Mesenchymal stem cell (in vitro differentiated cells and primary cell): ENCODE measurements at regions not wholly inside any gene's neighbourhood (a gene's known extent, or its start where the extent isn't known, plus 50 kb on each side); places are given as distances from the start of the nearest gene placed in this dataset.

Experiments used
- DNase-seq: peaks from one replicate; pipeline ENCODE4 v3.0.0-alpha.2; 2013
- H2AFZ ChIP-seq: one replicate; pipeline ENCODE4 v1.6.1; 2013; ENCODE audit warnings: low read depth, mild to moderate bottlenecking, control low read depth, inconsistent platforms, low read length, moderate library complexity
- H2AK5ac ChIP-seq: 2 replicates; pipeline ENCODE4 v1.6.1; 2013; ENCODE audit warnings: low read length, moderate library complexity, mild to moderate bottlenecking, inconsistent platforms; ENCODE audit not compliant: severe bottlenecking
- H2BK120ac ChIP-seq: one replicate; pipeline ENCODE4 v1.6.1; 2013; ENCODE audit warnings: low read depth, mild to moderate bottlenecking, inconsistent platforms, low read length, moderate library complexity
- H2BK12ac ChIP-seq, 2 experiments: one replicate each; pipeline ENCODE4 v1.6.1; 2013; ENCODE audit warnings: inconsistent platforms in 2 of 2, low read length in 2 of 2, mild to moderate bottlenecking in 2 of 2, moderate library complexity in 2 of 2, control low read depth in 1 of 2
- H2BK15ac ChIP-seq: one replicate; pipeline ENCODE4 v1.6.1; 2013; ENCODE audit warnings: mild to moderate bottlenecking, low read depth, inconsistent platforms; ENCODE audit not compliant: poor library complexity, severe bottlenecking
- H2BK5ac ChIP-seq: 2 replicates; pipeline ENCODE4 v1.6.1; 2013; ENCODE audit warnings: low read depth, mild to moderate bottlenecking, low read length, control low read depth, inconsistent platforms; ENCODE audit not compliant: poor library complexity, severe bottlenecking
- H3K14ac ChIP-seq, 2 experiments: one replicate each; pipeline ENCODE4 v1.6.1; 2013; ENCODE audit warnings: inconsistent platforms in 2 of 2, low read length in 2 of 2, control low read depth in 1 of 2, mild to moderate bottlenecking in 1 of 2, moderate library complexity in 1 of 2
- H3K18ac ChIP-seq, 2 experiments: one replicate each; pipeline ENCODE4 v1.6.1; 2013; ENCODE audit warnings: inconsistent platforms in 2 of 2, low read length in 2 of 2, control low read depth in 1 of 2, low read depth in 1 of 2, mild to moderate bottlenecking in 1 of 2
- H3K23ac ChIP-seq, 2 experiments: one replicate each; pipeline ENCODE4 v1.6.1; 2013; ENCODE audit warnings: inconsistent platforms in 2 of 2, low read length in 2 of 2, mild to moderate bottlenecking in 2 of 2, moderate library complexity in 2 of 2, control low read depth in 1 of 2
- H3K27ac ChIP-seq: 2 replicates; pipeline ENCODE4 v1.5.1; 2013; ENCODE audit warnings: mild to moderate bottlenecking, moderate library complexity, low read length, control low read depth, inconsistent platforms; ENCODE audit not compliant: poor library complexity, severe bottlenecking
- H3K27me3 ChIP-seq, 2 experiments: 2 replicates each; pipeline versions ENCODE4 v1.6.1 to v1.7.0; 2013; ENCODE audit warnings: low read length in 2 of 2, mild to moderate bottlenecking in 2 of 2, moderate library complexity in 2 of 2, control low read depth in 1 of 2, inconsistent platforms in 1 of 2; ENCODE audit not compliant: control insufficient read depth in 1 of 2, insufficient read depth in 1 of 2
- H3K36me3 ChIP-seq, 2 experiments: 2 replicates each; pipeline versions ENCODE4 v1.6.1 to v1.7.0; 2013; ENCODE audit warnings: low read length in 2 of 2, control low read depth in 1 of 2, inconsistent platforms in 1 of 2, low read depth in 1 of 2, mild to moderate bottlenecking in 1 of 2; ENCODE audit not compliant: insufficient read depth in 2 of 2, control insufficient read depth in 1 of 2
- H3K4ac ChIP-seq, 2 experiments: one replicate each; pipeline ENCODE4 v1.6.1; 2013; ENCODE audit warnings: inconsistent platforms in 2 of 2, low read length in 2 of 2, mild to moderate bottlenecking in 2 of 2, moderate library complexity in 2 of 2, control low read depth in 1 of 2, low read depth in 1 of 2
- H3K4me1 ChIP-seq: 2 replicates; pipeline ENCODE4 v1.6.1; 2013; ENCODE audit warnings: low read depth, low read length, control low read depth; ENCODE audit not compliant: control insufficient read depth, insufficient read depth
- H3K4me2 ChIP-seq: 2 replicates; pipeline ENCODE4 v1.6.1; 2013; ENCODE audit warnings: low read length, mild to moderate bottlenecking, inconsistent platforms; ENCODE audit not compliant: poor library complexity, severe bottlenecking
- H3K4me3 ChIP-seq, 2 experiments: 2 replicates each; pipeline versions ENCODE4 v1.5.1 to v1.7.0; 2013; ENCODE audit warnings: low read length in 2 of 2, mild to moderate bottlenecking in 2 of 2, control low read depth in 1 of 2, low read depth in 1 of 2; ENCODE audit not compliant: insufficient read depth in 1 of 2
- H3K79me1 ChIP-seq: replicated peaks from 2 replicates; pipeline ENCODE4 v1.6.1; 2013; ENCODE audit warnings: mild to moderate bottlenecking, control low read depth, low read length, inconsistent platforms; ENCODE audit not compliant: poor library complexity, severe bottlenecking
- H3K9ac ChIP-seq: 2 replicates; pipeline ENCODE4 v1.7.0; 2013; ENCODE audit warnings: mild to moderate bottlenecking, low read length, moderate library complexity
- H3K9me3 ChIP-seq: 2 replicates; pipeline ENCODE4 v1.7.0; 2013; ENCODE audit warnings: mild to moderate bottlenecking, low read length; ENCODE audit not compliant: control insufficient read depth
- H4K8ac ChIP-seq: one replicate; pipeline ENCODE4 v1.6.1; 2013; ENCODE audit warnings: inconsistent platforms, mild to moderate bottlenecking, low read length, moderate library complexity
- H4K91ac ChIP-seq: one replicate; pipeline ENCODE4 v1.6.1; 2013; ENCODE audit warnings: mild to moderate bottlenecking, low read length, inconsistent platforms
- WGBS: methylation state at CpG from one replicate; pipeline ENCODE4 v1.1.7; 2013; ENCODE audit warnings: mixed read lengths; 5-methylcytosine and 5-hydroxymethylcytosine counted together

DNA sequence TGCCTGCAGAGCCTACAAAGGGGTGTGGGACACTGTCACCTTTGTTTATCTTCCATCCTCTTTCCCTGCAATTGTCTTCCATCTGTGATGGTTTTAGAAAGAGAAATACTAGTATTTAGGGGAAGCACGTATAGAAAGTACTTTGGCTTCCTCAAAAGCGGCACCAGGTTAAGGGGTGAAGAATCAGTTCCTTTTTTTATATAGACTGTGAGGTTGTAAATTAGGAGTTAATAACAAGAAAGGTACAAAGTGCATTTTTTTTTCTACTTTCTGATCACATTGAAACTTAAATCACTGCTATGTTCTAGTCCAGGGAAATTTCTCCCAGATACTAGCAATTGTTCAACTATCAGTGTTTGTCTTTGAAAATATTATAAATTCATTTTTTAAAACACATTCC, 219.3 kb downstream of the CEMIP2 start:
- no peak overlapping the region for H2BK12ac ChIP-seq
- WGBS, result 77% methylated on average over 2 of the region's 2 CpGs
- no peak overlapping the region for H3K14ac ChIP-seq
- H3K9me3 ChIP-seq, result no peaks in the 10 kb centered on the region
- no peak overlapping the region for H4K91ac ChIP-seq
- no peak overlapping the region for H3K18ac ChIP-seq
- H3K9ac ChIP-seq, result no peak overlapping the region
- H3K4me2 ChIP-seq, result no peak overlapping the region
- H3K36me3 ChIP-seq, result no peaks in the 10 kb centered on the region
- no peak overlapping the region for H3K4me3 ChIP-seq
- DNase-seq, result no peak
- H4K8ac ChIP-seq, result no peak overlapping the region
- no peaks in the 10 kb centered on the region for H3K4me1 ChIP-seq
- H2BK15ac ChIP-seq, result no peak overlapping the region
- H3K79me1 ChIP-seq, result no peaks in the 10 kb centered on the region
- no peak overlapping the region for H3K4ac ChIP-seq
- peaks cover 8 to 11% of the 10 kb centered on the region in 2 experiments for H3K27me3 ChIP-seq
- H3K27ac ChIP-seq, result no peak overlapping the region
- H2BK120ac ChIP-seq, result no peak overlapping the region
- no peak overlapping the region for H2BK5ac ChIP-seq
- H3K23ac ChIP-seq, result no peak overlapping the region
- H2AK5ac ChIP-seq, result no peak overlapping the region
- no peak overlapping the region for H2AFZ ChIP-seq

DNA sequence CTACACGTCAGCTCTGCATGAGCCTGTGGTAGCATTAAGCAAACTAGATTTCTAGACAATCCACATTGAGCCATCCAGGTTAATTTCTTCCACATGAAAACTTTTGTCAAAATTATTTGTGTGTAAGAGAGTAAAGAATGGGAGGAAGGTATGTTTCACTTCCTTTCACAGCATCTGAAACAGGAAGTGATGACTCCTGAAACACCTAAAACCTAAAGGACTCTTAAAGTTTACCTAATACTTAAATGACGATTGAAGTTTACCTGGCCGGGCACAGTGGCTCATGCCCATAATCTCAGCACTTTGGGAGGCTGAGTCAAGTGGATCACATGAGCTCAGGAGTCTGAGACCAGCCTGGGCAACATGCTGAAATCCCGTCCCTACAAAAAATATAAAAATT, 223.8 kb downstream of the CEMIP2 start:
- Histone ChIP-seq H3K23ac (no peak overlapping the region), H4K8ac (no peak overlapping the region), H4K91ac (no peak overlapping the region), H2BK15ac (no peak overlapping the region), H3K9me3 (no peaks in the 10 kb centered on the region), H2AK5ac (no peak overlapping the region), H3K79me1 (no peaks in the 10 kb centered on the region), H3K4ac (no peak overlapping the region), H2BK120ac (no peak overlapping the region), H2AFZ (no peak overlapping the region), H2BK12ac (no peak overlapping the region), H3K36me3 (no peaks in the 10 kb centered on the region), H3K27ac (no peak overlapping the region), H2BK5ac (no peak overlapping the region), H3K18ac (no peak overlapping the region), H3K4me3 (no peak overlapping the region), H3K4me2 (no peak overlapping the region), H3K27me3 (no peaks in the 10 kb centered on the region), H3K14ac (no peak overlapping the region), H3K9ac (no peak overlapping the region), H3K4me1 (no peaks in the 10 kb centered on the region)
- no peak for DNase-seq
- WGBS, result 85% methylated on average over 3 of the region's 4 CpGs

DNA sequence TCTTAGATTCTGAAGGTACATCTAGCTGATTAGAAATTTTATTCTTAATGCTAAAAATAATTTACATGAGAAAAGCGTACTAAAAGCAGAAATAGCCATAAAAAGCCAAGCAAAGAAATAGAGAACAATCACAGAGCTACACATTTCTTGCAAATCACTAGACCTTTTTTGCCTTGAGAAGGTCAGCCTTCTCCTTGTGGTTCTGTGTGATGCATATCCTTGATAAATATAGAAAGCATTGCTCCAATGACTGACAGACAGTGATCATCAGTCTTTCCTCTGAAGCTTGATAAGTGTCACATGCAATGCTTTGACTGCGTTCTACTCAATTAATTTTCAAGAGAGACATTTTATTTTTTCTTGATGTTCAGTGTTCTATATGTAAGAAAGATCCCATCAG, 226.9 kb downstream of the CEMIP2 start:
- H3K14ac ChIP-seq, result no peak overlapping the region
- no peak overlapping the region for H3K27ac ChIP-seq
- H2BK15ac ChIP-seq, result no peak overlapping the region
- H3K27me3 ChIP-seq, result peaks cover 0 to 4% of the 10 kb centered on the region in 2 experiments
- no peak overlapping the region for H2AK5ac ChIP-seq
- no peaks in the 10 kb centered on the region for H3K36me3 ChIP-seq
- H3K4me3 ChIP-seq, result no peak overlapping the region
- DNase-seq, result no peak
- no peak overlapping the region for H4K91ac ChIP-seq
- H3K9me3 ChIP-seq, result no peaks in the 10 kb centered on the region
- no peak overlapping the region for H2BK120ac ChIP-seq
- WGBS, result no CpG with 5 or more reads among the region's 2 CpGs
- H3K4me1 ChIP-seq, result no peaks in the 10 kb centered on the region
- H2BK12ac ChIP-seq, result no peak overlapping the region
- no peak overlapping the region for H3K4me2 ChIP-seq
- no peak overlapping the region for H2AFZ ChIP-seq
- H3K18ac ChIP-seq, result no peak overlapping the region
- no peak overlapping the region for H4K8ac ChIP-seq
- no peak overlapping the region for H3K9ac ChIP-seq
- H3K4ac ChIP-seq, result no peak overlapping the region
- no peaks in the 10 kb centered on the region for H3K79me1 ChIP-seq
- H3K23ac ChIP-seq, result no peak overlapping the region
- H2BK5ac ChIP-seq, result no peak overlapping the region

DNA sequence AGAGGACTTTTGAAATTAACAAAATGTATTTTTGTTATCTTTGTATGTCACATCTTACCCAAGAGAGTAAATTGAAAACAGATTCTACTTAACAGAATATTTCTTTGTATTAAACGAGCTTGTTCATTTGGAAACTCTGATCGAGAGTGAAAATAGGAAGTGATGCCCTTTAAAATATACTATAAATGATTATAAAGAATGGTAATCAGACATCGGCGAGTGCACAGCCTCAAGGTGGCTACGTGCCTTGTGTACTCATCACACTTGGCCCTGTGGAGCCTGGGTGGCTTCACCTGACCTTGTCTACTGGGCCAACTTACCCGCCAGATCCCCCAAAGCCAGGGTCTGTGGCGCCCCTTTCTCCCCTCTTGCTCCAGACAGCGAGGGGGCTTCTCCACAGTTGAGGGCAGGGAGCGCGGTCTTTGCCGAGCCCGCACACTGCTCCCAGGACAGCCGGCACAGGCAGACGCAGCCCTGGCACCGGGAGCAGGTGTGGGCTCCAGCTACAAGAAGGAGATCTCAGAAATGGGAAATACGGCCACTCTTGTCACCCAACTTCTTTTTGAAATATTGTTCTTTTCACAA, 243.2 kb downstream of the CEMIP2 start:
- Histone ChIP-seq H3K36me3 (no peaks in the 10 kb centered on the region), H3K79me1 (no peaks in the 10 kb centered on the region), H3K9ac (no peak overlapping the region), H2AFZ (no peak overlapping the region), H2BK15ac (no peak overlapping the region), H2BK12ac (no peak overlapping the region), H2AK5ac (no peak overlapping the region), H3K4me1 (no peaks in the 10 kb centered on the region), H3K18ac (no peak overlapping the region), H3K27ac (no peak overlapping the region), H4K91ac (no peak overlapping the region), H3K9me3 (no peaks in the 10 kb centered on the region), H3K23ac (no peak overlapping the region), H3K14ac (no peak overlapping the region), H2BK5ac (no peak overlapping the region), H4K8ac (no peak overlapping the region), H3K27me3 (no peaks in the 10 kb centered on the region), H3K4ac (no peak overlapping the region), H3K4me3 (no peak overlapping the region), H3K4me2 (no peak overlapping the region), H2BK120ac (no peak overlapping the region)
- WGBS, result 92% methylated on average over 13 of the region's 16 CpGs
- no peak for DNase-seq
